Endodermal cell (in vitro differentiated cells): ENCODE measurements at regions not wholly inside any gene's neighbourhood (a gene's known extent, or its start where the extent isn't known, plus 50 kb on each side); places are given as distances from the start of the nearest gene placed in this dataset.
A peak's percentile ranks its signal among the peaks of the same experiment; 100 is the strongest.
"Not testable (repeated sequence)": the region's sequence is repeated elsewhere in the genome, so short reads cannot be mapped to it uniquely, and the experiment has no call there.

ENCODE experiments used
- DNase-seq: peaks from one replicate; pipeline ENCODE4 v3.0.0-alpha.2; 2017
- H3K27ac ChIP-seq: 2 replicates; pipeline ENCODE4 v1.5.1; 2013; ENCODE audit warnings: mild to moderate bottlenecking, low read depth, low read length, moderate library complexity
- H3K27me3 ChIP-seq: 2 replicates; pipeline ENCODE4 v1.6.1; 2013; ENCODE audit warnings: mild to moderate bottlenecking, low read length, moderate library complexity; ENCODE audit not compliant: insufficient read depth, control insufficient read depth, poor library complexity, severe bottlenecking
- H3K36me3 ChIP-seq: 2 replicates; pipeline ENCODE4 v1.7.0; 2013; ENCODE audit warnings: mild to moderate bottlenecking, low read length, moderate library complexity; ENCODE audit not compliant: control insufficient read depth, insufficient read depth
- H3K4me1 ChIP-seq: one replicate; pipeline ENCODE4 v1.7.0; 2013; ENCODE audit warnings: low read length; ENCODE audit not compliant: control insufficient read depth, insufficient read depth
- H3K4me3 ChIP-seq: 2 replicates; pipeline ENCODE4 v1.5.1; 2013; ENCODE audit warnings: mild to moderate bottlenecking, low read length, moderate library complexity
- H3K9ac ChIP-seq: 2 replicates; pipeline ENCODE4 v1.6.1; 2013; ENCODE audit warnings: mild to moderate bottlenecking, low read length, moderate library complexity; ENCODE audit not compliant: poor library complexity, severe bottlenecking; ENCODE audit errors: extremely low read depth
- H3K9me3 ChIP-seq: 2 replicates; pipeline ENCODE4 v1.6.1; 2013; ENCODE audit warnings: mild to moderate bottlenecking, low read length, moderate library complexity; ENCODE audit not compliant: control insufficient read depth
- H3K27ac Mint-ChIP-seq: 2 replicates; pipeline ENCODE4 v1.8.0; 2020; ENCODE audit warnings: mixed read lengths
- H3K27me3 Mint-ChIP-seq: 2 replicates; pipeline ENCODE4 v1.8.0; 2021; ENCODE audit warnings: mild to moderate bottlenecking, mixed read lengths; ENCODE audit not compliant: insufficient read depth
- H3K36me3 Mint-ChIP-seq: 2 replicates; pipeline ENCODE4 v1.8.0; 2020; ENCODE audit warnings: low read depth, mixed read lengths
- H3K4me1 Mint-ChIP-seq: 2 replicates; pipeline ENCODE4 v1.8.0; 2020; ENCODE audit warnings: mixed read lengths
- H3K4me3 Mint-ChIP-seq: 2 replicates; pipeline ENCODE4 v1.8.0; 2020; ENCODE audit warnings: mild to moderate bottlenecking, moderate library complexity, mixed read lengths
- H3K9me3 Mint-ChIP-seq: 2 replicates; pipeline ENCODE4 v1.8.0; 2020; ENCODE audit warnings: mild to moderate bottlenecking, mixed read lengths
- whole genome bisulfite sequencing, 2 experiments: methylation state at CpG; one replicate each; pipeline versions ENCODE4 v1.1.5 to v1.1.7; 2013; ENCODE audit warnings: missing lambda C conversion rate in 2 of 2, mixed read lengths in 1 of 2; ENCODE audit not compliant: insufficient coverage in 1 of 2, insufficient read length in 1 of 2; 5-methylcytosine and 5-hydroxymethylcytosine counted together
- TF ChIP-seq, protein P1 (sequence below): fragments of 200-600 bp; sonication (generic); conservative IDR thresholded peaks from 2 replicates; pipeline ENCODE4 v1.5.0; 2021; ENCODE audit warnings: antibody characterized with exemption, mild to moderate bottlenecking

DNA sequence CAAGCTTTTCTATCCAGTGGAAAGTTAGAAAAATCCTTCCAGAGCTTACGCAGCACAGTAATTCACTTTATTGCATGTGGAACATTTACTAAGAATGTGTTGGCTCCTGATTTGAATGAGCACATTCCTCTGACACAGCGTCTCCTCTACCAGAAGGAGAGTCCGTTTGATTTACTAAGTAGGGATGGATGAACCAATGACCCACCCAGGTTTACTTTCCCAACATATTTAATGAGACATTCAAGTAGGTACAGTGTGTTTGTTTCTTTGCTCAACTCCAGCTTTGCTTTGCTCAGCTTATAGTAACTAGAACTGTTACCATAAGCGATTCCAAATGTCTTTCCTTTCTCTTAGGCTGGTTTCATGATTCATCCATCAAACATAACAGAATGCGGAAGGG lies 161.7 kb downstream of the SMARCA1 start:
- H3K4me3 ChIP-seq, result no peak overlapping the region
- DNase-seq, result no peak
- H3K9me3 ChIP-seq, result peaks cover 4% of the 10 kb centered on the region
- H3K36me3 Mint-ChIP-seq, result peaks cover 6% of the 10 kb centered on the region
- no peaks in the 10 kb centered on the region for H3K4me1 Mint-ChIP-seq
- H3K4me1 ChIP-seq, result no peaks in the 10 kb centered on the region
- H3K27ac ChIP-seq, result no peak overlapping the region
- WGBS, 2 experiments, result 88 to 100% methylated on average over 1 to 3 of the region's 5 CpGs
- no peak overlapping the region for H3K27ac Mint-ChIP-seq
- no peaks in the 10 kb centered on the region for H3K27me3 ChIP-seq
- H3K27me3 Mint-ChIP-seq, result peaks cover 16% of the 10 kb centered on the region
- TF ChIP-seq, protein P1, sequence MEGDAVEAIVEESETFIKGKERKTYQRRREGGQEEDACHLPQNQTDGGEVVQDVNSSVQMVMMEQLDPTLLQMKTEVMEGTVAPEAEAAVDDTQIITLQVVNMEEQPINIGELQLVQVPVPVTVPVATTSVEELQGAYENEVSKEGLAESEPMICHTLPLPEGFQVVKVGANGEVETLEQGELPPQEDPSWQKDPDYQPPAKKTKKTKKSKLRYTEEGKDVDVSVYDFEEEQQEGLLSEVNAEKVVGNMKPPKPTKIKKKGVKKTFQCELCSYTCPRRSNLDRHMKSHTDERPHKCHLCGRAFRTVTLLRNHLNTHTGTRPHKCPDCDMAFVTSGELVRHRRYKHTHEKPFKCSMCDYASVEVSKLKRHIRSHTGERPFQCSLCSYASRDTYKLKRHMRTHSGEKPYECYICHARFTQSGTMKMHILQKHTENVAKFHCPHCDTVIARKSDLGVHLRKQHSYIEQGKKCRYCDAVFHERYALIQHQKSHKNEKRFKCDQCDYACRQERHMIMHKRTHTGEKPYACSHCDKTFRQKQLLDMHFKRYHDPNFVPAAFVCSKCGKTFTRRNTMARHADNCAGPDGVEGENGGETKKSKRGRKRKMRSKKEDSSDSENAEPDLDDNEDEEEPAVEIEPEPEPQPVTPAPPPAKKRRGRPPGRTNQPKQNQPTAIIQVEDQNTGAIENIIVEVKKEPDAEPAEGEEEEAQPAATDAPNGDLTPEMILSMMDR, result no peak
- H3K9ac ChIP-seq, result no peak overlapping the region
- no peak overlapping the region for H3K4me3 Mint-ChIP-seq
- peaks cover 23% of the 10 kb centered on the region for H3K9me3 Mint-ChIP-seq
- no peaks in the 10 kb centered on the region for H3K36me3 ChIP-seq

DNA sequence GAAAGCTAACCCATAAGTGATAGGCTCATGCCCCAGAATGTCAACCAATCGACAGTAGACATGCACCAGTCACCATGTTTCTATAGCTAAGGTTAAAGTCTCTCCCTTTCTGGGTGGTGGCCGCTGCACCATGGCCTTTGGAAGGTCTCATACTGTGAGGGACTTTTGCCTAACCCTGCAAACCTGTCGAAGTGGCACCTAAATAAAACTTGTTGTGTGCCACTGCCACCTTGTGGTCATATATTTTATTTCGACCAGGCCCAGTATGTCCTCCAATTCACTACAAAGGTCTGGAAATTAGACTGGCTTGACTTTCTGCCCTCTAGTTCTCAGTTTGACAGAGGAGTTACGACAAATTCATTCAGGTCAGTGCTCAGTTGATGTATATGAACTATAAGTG lies 163.1 kb downstream of the SMARCA1 start:
- peaks cover 22% of the 10 kb centered on the region for H3K27me3 Mint-ChIP-seq
- WGBS, 2 experiments, result 20 to 31% methylated on average over 1 to 5 of the region's 5 CpGs
- DNase-seq, result peak; percentile 85
- no peak overlapping the region for H3K4me3 ChIP-seq
- H3K36me3 Mint-ChIP-seq, result peaks cover 6% of the 10 kb centered on the region
- peaks cover 30% of the 10 kb centered on the region for H3K9me3 Mint-ChIP-seq
- H3K27ac Mint-ChIP-seq, result no peak overlapping the region
- TF ChIP-seq, protein P1, result peak; percentile 85
- no peaks in the 10 kb centered on the region for H3K4me1 ChIP-seq
- no peaks in the 10 kb centered on the region for H3K27me3 ChIP-seq
- H3K9ac ChIP-seq, result no peak overlapping the region
- no peaks in the 10 kb centered on the region for H3K4me1 Mint-ChIP-seq
- H3K36me3 ChIP-seq, result no peaks in the 10 kb centered on the region
- peaks cover 4% of the 10 kb centered on the region for H3K9me3 ChIP-seq
- H3K27ac ChIP-seq, result no peak overlapping the region
- no peak overlapping the region for H3K4me3 Mint-ChIP-seq

DNA sequence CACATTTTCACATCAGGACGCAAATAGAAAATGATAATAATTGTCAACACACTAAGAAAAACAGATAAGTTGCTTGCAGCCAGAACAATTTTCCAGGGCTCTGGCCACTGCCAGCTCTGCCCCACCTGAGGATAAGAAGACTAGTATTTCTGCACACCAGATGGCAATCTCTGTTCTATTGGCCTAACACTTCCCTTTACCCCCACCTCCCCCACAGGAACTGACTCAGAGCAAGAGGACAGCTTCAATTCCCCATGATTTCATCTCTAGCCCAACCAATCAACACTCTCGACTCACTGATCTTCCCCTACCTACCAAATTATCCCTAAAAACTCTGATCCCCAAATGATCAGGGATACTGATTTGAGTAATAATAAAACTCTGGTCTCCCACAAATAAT lies 164.0 kb downstream of the SMARCA1 start:
- H3K9me3 Mint-ChIP-seq, result peaks cover 33% of the 10 kb centered on the region
- H3K36me3 Mint-ChIP-seq, result peaks cover 6% of the 10 kb centered on the region
- H3K4me1 Mint-ChIP-seq, result no peaks in the 10 kb centered on the region
- TF ChIP-seq, protein P1, result no peak
- H3K9me3 ChIP-seq, result peaks cover 4% of the 10 kb centered on the region
- peaks cover 31% of the 10 kb centered on the region for H3K27me3 Mint-ChIP-seq
- no peak overlapping the region for H3K27ac ChIP-seq
- H3K27ac Mint-ChIP-seq, result no peak overlapping the region
- no peak overlapping the region for H3K4me3 ChIP-seq
- no peaks in the 10 kb centered on the region for H3K36me3 ChIP-seq
- WGBS, 2 experiments, result 95% methylated on average over 2 of the region's 2 CpGs; no CpG with 5 or more reads in 1 of the 2 experiments
- H3K4me3 Mint-ChIP-seq, result no peak overlapping the region
- no peaks in the 10 kb centered on the region for H3K4me1 ChIP-seq
- no peak for DNase-seq
- no peaks in the 10 kb centered on the region for H3K27me3 ChIP-seq
- no peak overlapping the region for H3K9ac ChIP-seq

GRCh38 chrX:129357428-129357827 lies 165.9 kb downstream of the SMARCA1 start:
- not testable (repeated sequence) for H3K36me3 ChIP-seq, H3K4me1 ChIP-seq, H3K4me3 ChIP-seq, H3K27ac ChIP-seq, H3K4me1 Mint-ChIP-seq, H3K9me3 ChIP-seq, H3K27me3 ChIP-seq, H3K4me3 Mint-ChIP-seq, DNase-seq, H3K27ac Mint-ChIP-seq, H3K9ac ChIP-seq, H3K36me3 Mint-ChIP-seq
- WGBS, 2 experiments, result no CpG with 5 or more reads among the region's 4 CpGs
- Mint-ChIP-seq H3K27me3 (peaks cover 42% of the 10 kb centered on the region), H3K9me3 (peaks cover 49% of the 10 kb centered on the region)
